Coronary artery (tissue), 2 donors: ENCODE measurements at regions not wholly inside any gene's neighbourhood (a gene's known extent, or its start where the extent isn't known, plus 50 kb on each side); places are given as distances from the start of the nearest gene placed in this dataset.

Source experiments
- DNase-seq: peaks from one replicate; pipeline ENCODE4 v3.0.0-alpha.2; 2017; ENCODE audit warnings: low spot score
- H3K27ac ChIP-seq, 2 donors: fragments of 200-600 bp; sonication (generic); one replicate each; pipeline ENCODE4 v1.5.1; 2016 to 2019
- H3K4me3 ChIP-seq: fragments of 200-600 bp; sonication (generic); 2 replicates; pipeline ENCODE4 v1.5.1; 2016; ENCODE audit warnings: mild to moderate bottlenecking, moderate library complexity
- TF ChIP-seq, protein P1 (sequence below): fragments of 200-600 bp; sonication (generic); IDR thresholded peaks from one replicate; pipeline ENCODE4 v1.5.1; 2019; ENCODE audit warnings: antibody characterized with exemption

DNA sequence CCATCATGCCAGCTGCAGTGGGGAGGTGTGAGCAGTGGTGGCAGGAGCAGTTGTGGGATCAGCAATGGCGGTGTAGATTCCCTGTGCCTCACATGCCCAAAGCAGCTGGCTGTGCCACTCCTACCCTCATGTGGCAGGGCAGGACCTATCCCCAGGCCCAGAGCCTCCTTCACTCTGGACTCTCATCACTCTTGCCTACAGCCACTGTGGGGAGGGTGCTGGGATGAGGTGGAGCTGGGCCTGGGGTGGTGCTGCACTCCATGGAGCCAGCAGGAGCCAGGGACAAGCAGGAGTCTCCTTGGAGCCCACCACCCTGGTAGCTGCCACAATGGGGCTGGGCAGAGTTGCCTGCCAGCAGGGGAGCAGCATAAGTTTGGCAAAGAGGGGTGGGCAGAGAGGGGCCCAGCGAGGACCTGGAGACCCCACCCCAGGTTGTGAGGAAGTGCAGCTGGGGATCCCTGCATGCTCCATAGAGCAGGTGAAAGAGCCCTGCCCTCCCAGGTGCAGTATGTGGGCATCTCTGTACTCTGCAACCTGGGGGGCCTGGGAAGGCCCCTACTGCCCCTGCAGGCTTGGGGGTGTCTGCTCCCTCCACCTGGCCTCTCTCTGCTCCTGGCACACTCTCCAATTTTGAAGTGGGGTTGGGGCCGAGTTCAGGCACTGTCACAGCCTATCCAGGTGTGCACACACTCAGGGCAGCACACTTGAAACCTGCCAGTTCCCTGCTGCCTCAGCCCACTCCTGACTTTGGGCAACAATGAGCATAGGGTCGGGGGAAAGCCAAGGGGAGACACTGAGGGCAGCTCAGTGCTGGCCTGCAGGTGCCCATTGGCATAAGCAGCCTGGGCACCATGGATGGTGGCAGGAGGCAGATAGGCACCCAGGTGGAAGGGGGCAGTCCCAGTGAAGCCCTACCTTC is 74.0 kb upstream of the INTU start:
- no peak overlapping the region for H3K4me3 ChIP-seq
- TF ChIP-seq, protein P1, sequence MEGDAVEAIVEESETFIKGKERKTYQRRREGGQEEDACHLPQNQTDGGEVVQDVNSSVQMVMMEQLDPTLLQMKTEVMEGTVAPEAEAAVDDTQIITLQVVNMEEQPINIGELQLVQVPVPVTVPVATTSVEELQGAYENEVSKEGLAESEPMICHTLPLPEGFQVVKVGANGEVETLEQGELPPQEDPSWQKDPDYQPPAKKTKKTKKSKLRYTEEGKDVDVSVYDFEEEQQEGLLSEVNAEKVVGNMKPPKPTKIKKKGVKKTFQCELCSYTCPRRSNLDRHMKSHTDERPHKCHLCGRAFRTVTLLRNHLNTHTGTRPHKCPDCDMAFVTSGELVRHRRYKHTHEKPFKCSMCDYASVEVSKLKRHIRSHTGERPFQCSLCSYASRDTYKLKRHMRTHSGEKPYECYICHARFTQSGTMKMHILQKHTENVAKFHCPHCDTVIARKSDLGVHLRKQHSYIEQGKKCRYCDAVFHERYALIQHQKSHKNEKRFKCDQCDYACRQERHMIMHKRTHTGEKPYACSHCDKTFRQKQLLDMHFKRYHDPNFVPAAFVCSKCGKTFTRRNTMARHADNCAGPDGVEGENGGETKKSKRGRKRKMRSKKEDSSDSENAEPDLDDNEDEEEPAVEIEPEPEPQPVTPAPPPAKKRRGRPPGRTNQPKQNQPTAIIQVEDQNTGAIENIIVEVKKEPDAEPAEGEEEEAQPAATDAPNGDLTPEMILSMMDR, result no peak
- H3K27ac ChIP-seq, result no peak overlapping the region
- DNase-seq, result no peak

DNA sequence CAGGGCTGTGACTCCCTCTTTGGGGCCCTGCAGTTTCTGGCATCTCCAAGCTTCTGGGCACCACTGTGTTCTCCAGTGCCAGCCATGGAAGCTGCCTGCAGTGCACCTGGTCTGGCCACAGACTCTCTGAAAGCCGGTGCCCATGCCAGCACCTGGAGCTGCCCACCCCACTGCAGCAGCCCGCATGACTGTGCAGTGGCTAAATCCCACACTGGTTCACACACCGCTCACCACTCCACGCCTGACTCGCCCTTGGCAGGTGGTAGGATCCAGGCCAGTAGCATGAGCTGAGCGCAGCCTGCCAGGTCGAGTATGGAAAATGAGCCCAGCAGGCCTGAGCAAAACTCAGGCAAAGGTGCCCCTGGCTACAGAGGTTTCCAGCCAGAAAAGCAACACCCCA is 72.8 kb upstream of the INTU start:
- DNase-seq, result no peak
- TF ChIP-seq, protein P1, result no peak

DNA sequence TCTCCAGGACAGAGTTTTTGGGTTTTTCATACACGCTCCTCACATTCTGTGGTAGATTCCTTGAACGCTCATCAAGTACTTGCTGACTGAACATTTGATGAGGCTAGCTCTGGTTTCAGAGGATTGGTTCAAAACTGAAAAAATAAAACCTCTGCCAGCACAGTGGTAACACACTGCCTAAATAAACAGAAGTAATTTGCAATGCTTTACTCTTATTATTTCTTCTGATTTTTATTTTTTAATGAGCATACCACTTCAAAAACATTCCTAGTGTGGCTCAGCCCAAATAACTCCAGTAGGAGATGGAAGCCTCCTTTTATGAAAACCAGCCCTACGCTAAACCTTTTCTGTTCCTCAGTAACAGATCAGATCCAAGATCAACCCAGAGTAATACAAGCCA is 72.0 kb upstream of the INTU start:
- DNase-seq, result no peak
- Histone ChIP-seq H3K4me3 (no peak overlapping the region), H3K27ac (no peak overlapping the region)
- TF ChIP-seq, protein P1, result no peak

More for the DNA sequence above, 72.8 kb upstream of the INTU start:
- Histone ChIP-seq H3K27ac (no peak overlapping the region), H3K4me3 (no peak overlapping the region)

DNA sequence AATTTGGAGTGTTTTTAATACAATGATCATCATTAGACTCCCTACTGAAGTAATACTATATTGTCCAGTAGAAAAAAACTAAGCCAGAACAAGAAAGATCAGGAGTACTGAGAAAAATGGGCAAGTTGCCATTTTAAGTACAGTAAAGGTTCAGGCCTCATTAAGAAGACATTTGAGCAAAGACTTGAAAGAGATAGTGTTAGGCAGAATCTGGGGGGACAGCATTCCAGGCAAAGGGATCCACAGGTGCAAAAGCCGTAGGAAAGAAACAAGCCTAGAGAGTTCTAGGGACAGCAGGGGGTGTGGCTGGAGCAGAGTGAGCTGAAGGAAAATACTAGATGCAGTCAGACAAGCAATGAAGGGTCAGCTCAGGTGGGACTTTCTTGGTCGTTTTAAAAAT is 58.1 kb upstream of the INTU start:
- TF ChIP-seq, protein P1, result no peak
- no peak overlapping the region for H3K27ac ChIP-seq
- no peak for DNase-seq
- H3K4me3 ChIP-seq, result no peak overlapping the region

DNA sequence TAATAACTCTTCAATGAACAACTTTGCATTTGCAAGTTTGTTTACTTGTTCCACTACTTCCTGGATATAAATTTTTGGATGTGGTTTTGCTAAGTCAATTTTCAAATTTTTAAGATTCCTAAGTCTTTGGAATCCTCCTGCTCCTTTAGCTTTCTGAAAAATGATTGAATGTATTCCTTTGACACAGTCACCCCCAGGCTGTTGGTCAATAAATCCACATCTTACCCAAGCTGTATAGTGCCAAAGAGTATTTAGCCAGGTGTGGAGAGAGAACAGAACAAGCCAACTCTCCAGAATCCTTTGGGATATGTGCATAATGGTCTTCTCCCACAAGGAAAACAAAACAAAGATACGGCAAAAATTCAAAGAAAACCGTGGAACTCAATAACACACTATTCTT is 56.9 kb upstream of the INTU start:
- TF ChIP-seq, protein P1, result no peak
- Histone ChIP-seq H3K4me3 (no peak overlapping the region), H3K27ac (no peak overlapping the region)
- DNase-seq, result no peak

DNA sequence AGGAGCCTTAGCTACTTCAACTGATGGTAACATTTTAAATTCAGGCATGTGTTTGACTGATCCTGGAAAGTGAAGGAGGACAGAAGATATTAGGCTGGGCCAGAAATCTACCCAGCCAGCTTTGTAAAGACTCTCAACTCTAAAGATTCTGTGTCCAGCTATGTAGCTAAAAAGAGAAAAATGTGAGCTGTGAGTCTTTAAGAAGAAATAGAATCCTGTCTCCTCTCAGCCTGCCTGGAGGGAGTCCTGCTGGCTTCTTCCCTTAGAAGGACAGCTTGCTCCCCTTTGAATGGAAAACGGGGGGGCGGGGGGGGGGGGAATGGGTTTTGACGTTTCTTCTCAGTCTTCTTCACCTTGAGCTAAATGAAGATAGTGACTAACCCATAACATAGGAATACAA is 54.3 kb upstream of the INTU start:
- TF ChIP-seq, protein P1, result no peak
- Histone ChIP-seq H3K4me3 (no peak overlapping the region), H3K27ac (no peak overlapping the region)
- DNase-seq, result no peak

DNA sequence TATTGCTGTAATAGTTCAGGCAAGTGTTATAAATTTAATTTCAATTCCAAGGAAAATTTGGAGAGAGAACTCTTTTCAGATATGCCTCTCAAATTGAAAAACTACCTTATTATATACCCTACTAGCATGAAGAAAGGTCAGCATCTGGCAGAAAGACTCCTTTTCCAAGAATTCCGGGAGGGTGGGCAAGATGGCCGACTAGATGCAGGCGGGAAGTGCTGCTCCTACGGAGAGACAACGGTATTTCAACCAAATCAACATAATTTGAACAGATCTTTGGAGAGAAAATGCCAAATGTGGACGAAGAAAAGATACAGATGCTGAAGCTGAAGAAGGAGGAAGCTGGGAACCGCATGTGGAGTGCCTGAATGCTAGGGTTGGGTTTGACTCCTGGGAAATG is 53.8 kb upstream of the INTU start:
- H3K27ac ChIP-seq, result no peak overlapping the region
- H3K4me3 ChIP-seq, result no peak overlapping the region
- TF ChIP-seq, protein P1, result no peak
- DNase-seq, result no peak
